DND-41 (cell line): ENCODE measurements at regions not wholly inside any gene's neighbourhood (a gene's known extent, or its start where the extent isn't known, plus 50 kb on each side); places are given as distances from the start of the nearest gene placed in this dataset.

Source experiments
- CTCF ChIP-seq: IDR thresholded peaks from 2 replicates; pipeline ENCODE4 v1.5.1; 2012; ENCODE audit warnings: borderline replicate concordance, low read length, moderate library complexity, mild to moderate bottlenecking; ENCODE audit not compliant: poor library complexity, severe bottlenecking; ENCODE audit errors: extremely low read depth
- EZH2 ChIP-seq: IDR thresholded peaks from 3 replicates; pipeline ENCODE4 v1.6.1; 2012; ENCODE audit warnings: borderline replicate concordance, low read depth, mild to moderate bottlenecking, moderate library complexity, low read length, inconsistent platforms; ENCODE audit not compliant: severe bottlenecking

- no peak for TF ChIP-seq CTCF
- no peak for TF ChIP-seq EZH2
These were observed 62.2 kb upstream of the BAIAP2L1 start for GRCh38 chr7:98462911-98463633.
